Chondrocyte (in vitro differentiated cells): ENCODE measurements at regions not wholly inside any gene's neighbourhood (a gene's known extent, or its start where the extent isn't known, plus 50 kb on each side); places are given as distances from the start of the nearest gene placed in this dataset.

Experiments
- DNase-seq: peaks from one replicate; pipeline ENCODE4 v3.0.0; 2021; ENCODE audit warnings: mixed read lengths, low spot score
- H3K27ac Mint-ChIP-seq: one replicate; pipeline ENCODE4 v1.8.0; 2021; ENCODE audit warnings: mild to moderate bottlenecking, moderate library complexity, mixed read lengths; ENCODE audit not compliant: unreplicated experiment
- H3K27me3 Mint-ChIP-seq: 2 replicates; pipeline ENCODE4 v1.8.0; 2021; ENCODE audit warnings: low read depth, mixed read lengths
- H3K36me3 Mint-ChIP-seq: 2 replicates; pipeline ENCODE4 v1.8.0; 2021; ENCODE audit warnings: low read depth, mixed read lengths
- H3K4me1 Mint-ChIP-seq: 2 replicates; pipeline ENCODE4 v1.8.0; 2021; ENCODE audit warnings: low read depth, mild to moderate bottlenecking, mixed read lengths
- H3K4me3 Mint-ChIP-seq: one replicate; pipeline ENCODE4 v1.8.0; 2021; ENCODE audit warnings: mild to moderate bottlenecking, moderate library complexity, mixed read lengths; ENCODE audit not compliant: unreplicated experiment
- H3K9me3 Mint-ChIP-seq: 2 replicates; pipeline ENCODE4 v1.8.0; 2021; ENCODE audit warnings: low read depth, mixed read lengths
- TF ChIP-seq, protein P1 (sequence below): fragments of 200-600 bp; sonication (generic); IDR thresholded peaks from 2 replicates; pipeline ENCODE4 v1.5.0; 2021; ENCODE audit warnings: antibody characterized with exemption, mild to moderate bottlenecking, moderate library complexity

DNA sequence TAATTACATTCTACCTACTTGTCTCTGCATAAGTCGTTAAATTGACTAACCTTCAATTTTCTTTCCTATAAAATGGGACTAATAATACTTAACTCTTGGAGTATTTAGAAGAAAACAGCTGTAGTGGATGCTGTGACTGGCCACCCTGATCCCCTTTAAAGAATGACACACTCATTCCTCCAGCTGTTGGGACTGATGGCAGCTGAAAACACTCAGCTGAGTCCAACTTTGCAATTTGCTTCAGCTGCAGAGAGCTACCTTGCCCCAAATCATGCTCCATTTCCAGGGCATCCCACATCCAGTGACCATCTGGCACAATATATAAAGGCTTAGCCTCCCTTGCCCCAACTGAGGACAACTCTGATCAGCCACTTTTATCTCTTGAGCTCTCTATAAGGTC is 89.1 kb downstream of the MID1IP1 start:
- no peak for DNase-seq
- Mint-ChIP-seq H3K4me3 (no peak overlapping the region), H3K9me3 (peaks cover 14% of the 10 kb centered on the region), H3K4me1 (peaks cover 21% of the 10 kb centered on the region), H3K27ac (no peak overlapping the region), H3K27me3 (no peaks in the 10 kb centered on the region), H3K36me3 (no peaks in the 10 kb centered on the region)
- TF ChIP-seq, protein P1, sequence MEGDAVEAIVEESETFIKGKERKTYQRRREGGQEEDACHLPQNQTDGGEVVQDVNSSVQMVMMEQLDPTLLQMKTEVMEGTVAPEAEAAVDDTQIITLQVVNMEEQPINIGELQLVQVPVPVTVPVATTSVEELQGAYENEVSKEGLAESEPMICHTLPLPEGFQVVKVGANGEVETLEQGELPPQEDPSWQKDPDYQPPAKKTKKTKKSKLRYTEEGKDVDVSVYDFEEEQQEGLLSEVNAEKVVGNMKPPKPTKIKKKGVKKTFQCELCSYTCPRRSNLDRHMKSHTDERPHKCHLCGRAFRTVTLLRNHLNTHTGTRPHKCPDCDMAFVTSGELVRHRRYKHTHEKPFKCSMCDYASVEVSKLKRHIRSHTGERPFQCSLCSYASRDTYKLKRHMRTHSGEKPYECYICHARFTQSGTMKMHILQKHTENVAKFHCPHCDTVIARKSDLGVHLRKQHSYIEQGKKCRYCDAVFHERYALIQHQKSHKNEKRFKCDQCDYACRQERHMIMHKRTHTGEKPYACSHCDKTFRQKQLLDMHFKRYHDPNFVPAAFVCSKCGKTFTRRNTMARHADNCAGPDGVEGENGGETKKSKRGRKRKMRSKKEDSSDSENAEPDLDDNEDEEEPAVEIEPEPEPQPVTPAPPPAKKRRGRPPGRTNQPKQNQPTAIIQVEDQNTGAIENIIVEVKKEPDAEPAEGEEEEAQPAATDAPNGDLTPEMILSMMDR, result no peak

DNA sequence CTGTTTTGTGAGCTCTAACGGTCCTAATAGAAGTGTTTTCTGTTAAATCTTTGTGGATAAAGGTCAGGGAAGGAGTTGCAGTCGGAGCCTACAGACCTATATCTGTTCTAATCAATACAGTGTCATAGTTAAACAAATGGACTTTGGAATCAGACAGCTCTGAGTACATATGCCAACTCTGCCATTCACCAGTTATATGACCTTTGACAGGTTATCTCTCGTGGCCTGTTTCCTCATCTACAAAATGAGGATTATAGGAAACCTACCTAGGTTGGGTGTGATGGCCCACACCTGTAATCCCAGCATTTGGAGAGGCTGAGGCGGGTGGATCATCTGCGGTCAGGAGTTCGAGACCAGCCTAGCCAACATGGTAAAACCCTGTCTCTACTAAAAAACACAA is 89.7 kb downstream of the MID1IP1 start:
- Mint-ChIP-seq H3K36me3 (no peaks in the 10 kb centered on the region), H3K4me3 (no peak overlapping the region), H3K27ac (no peak overlapping the region), H3K27me3 (no peaks in the 10 kb centered on the region), H3K9me3 (peaks cover 14% of the 10 kb centered on the region), H3K4me1 (peaks cover 21% of the 10 kb centered on the region)
- DNase-seq, result no peak
- TF ChIP-seq, protein P1, result no peak

DNA sequence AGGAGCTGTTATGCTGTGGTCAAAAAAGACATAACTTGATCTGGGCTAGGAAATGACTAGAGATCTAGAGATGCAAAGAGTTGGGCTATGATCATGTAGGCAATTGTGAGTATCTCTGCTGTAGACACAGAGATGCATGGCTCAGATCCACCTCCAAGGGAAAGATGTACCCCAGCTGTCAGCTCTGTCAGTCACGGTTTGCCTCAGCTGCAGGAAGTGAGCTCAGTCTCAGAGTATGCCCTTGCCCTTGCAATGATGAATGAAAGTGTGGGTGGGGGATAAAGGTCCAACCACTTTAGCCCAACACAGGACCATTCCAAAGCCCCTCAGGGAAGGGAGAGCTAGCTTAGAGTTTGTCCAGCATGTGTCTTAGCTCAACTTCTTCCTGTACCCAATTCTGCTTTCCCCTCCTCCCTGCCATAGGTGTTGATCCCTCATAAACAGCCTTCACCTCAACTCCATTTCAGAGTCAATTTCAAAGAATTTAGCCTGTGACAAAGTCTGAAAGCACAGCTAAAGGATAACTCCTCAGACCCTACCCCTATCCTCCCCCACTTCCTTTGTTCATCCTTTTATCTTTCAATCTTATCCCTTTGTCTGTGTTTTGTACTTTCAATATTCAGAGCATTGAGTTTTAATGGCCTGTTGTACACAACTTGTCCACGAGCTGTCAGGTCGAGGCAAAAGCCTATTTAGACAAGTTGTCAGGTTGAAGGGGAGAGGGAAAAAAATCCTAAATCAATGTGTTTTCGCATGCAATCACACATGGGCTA is 90.6 kb downstream of the MID1IP1 start:
- Mint-ChIP-seq H3K27me3 (no peaks in the 10 kb centered on the region), H3K9me3 (peaks cover 12% of the 10 kb centered on the region), H3K4me1 (peaks cover 21% of the 10 kb centered on the region), H3K4me3 (no peak overlapping the region), H3K36me3 (no peaks in the 10 kb centered on the region), H3K27ac (no peak overlapping the region)
- DNase-seq, result no peak
- TF ChIP-seq, protein P1, result no peak

DNA sequence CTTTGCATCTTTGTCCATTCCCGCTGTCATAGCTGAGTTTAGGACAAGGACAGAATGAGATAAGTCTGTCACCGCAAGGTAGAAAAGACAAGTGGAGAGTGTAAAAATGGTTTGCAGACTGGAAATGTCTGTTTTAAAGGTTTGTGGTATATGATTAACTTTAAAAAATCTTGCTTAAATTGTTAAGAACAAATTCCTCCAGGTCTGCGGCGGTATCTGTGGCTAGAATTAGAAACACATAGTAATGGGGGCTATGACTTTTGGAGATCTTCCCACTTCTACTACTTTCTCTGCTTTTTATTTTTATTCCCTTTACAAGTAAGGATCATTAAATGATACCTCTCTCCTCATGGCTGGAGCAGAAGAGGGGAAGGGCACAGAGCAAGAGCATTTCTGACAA is 92.2 kb downstream of the MID1IP1 start:
- no peak overlapping the region for H3K4me3 Mint-ChIP-seq
- peaks cover 21% of the 10 kb centered on the region for H3K4me1 Mint-ChIP-seq
- DNase-seq, result no peak
- TF ChIP-seq, protein P1, result no peak
- H3K27ac Mint-ChIP-seq, result no peak overlapping the region
- peaks cover 10% of the 10 kb centered on the region for H3K9me3 Mint-ChIP-seq
- H3K27me3 Mint-ChIP-seq, result no peaks in the 10 kb centered on the region
- no peaks in the 10 kb centered on the region for H3K36me3 Mint-ChIP-seq

DNA sequence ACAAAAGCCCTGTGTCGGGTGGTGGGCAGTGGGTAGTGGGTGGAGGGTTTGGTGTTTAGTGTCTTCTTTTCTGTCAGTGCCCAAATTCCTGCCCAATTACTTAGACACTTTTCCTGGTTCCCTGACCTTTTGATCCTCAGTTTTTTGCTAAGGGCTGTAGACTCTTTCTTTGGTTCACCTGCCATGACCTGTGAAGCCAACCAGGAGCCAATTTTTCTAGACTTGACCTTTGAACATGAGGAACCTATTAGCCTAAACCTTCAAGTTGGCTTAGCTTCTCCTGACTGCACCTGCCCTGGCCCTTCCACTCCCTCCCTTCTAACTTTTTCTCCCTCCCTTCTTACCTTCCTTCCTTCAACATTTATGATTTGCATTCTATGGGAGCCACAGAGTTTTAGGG is 94.5 kb downstream of the MID1IP1 start:
- Mint-ChIP-seq H3K36me3 (no peaks in the 10 kb centered on the region), H3K9me3 (peaks cover 13% of the 10 kb centered on the region), H3K27me3 (no peaks in the 10 kb centered on the region), H3K4me1 (peaks cover 21% of the 10 kb centered on the region), H3K4me3 (no peak overlapping the region), H3K27ac (no peak overlapping the region)
- TF ChIP-seq, protein P1, result no peak
- no peak for DNase-seq
